ENCODE measurements at regions not wholly inside any gene's neighbourhood (a gene's known extent, or its start where the extent isn't known, plus 50 kb on each side); places are given as distances from the start of the nearest gene placed in this dataset.

GRCh38 chr17:31696184-31696602, 162.9 kb downstream of the COPRS start:
- no peak overlapping the region for H3K4me3 ChIP-seq (ENCODE audit: low read depth, low read length)
- TF ChIP-seq CTCF (conservative IDR thresholded peaks at IDR 0.05; ENCODE audit: low read depth, low read length): peak; percentile 22
- peak; percentile 65 for DNase-seq (ENCODE audit: low read depth)

GRCh38 chr17:31695456-31696090, 163.5 kb downstream of the COPRS start:
- no peak overlapping the region for H3K4me3 ChIP-seq (ENCODE audit: low read depth, low read length)
- no peak for DNase-seq (ENCODE audit: low read depth)
- no peak for TF ChIP-seq CTCF (conservative IDR thresholded peaks at IDR 0.05; ENCODE audit: low read depth, low read length)

- no peak for TF ChIP-seq CTCF (conservative IDR thresholded peaks at IDR 0.05; ENCODE audit: low read depth, low read length)
- no peak overlapping the region for H3K4me3 ChIP-seq (ENCODE audit: low read depth, low read length)
Observed at GRCh38 chr17:31693433-31694220, 165.4 kb downstream of the COPRS start.

GRCh38 chr17:31692632-31693031, 166.4 kb downstream of the COPRS start:
- no peak for TF ChIP-seq CTCF (conservative IDR thresholded peaks at IDR 0.05; ENCODE audit: low read depth, low read length)
- no peak for DNase-seq (ENCODE audit: low read depth)
- no peak overlapping the region for H3K4me3 ChIP-seq (ENCODE audit: low read depth, low read length)

More at GRCh38 chr17:31693433-31694220, 165.4 kb downstream of the COPRS start:
- no peak for DNase-seq (ENCODE audit: low read depth)

- DNase-seq (ENCODE audit: low read depth): no peak
- H3K4me3 ChIP-seq (ENCODE audit: low read depth, low read length): no peak overlapping the region
- TF ChIP-seq CTCF (conservative IDR thresholded peaks at IDR 0.05; ENCODE audit: low read depth, low read length): no peak
Observed at GRCh38 chr17:31692027-31692426, 167.0 kb downstream of the COPRS start.

- TF ChIP-seq CTCF (conservative IDR thresholded peaks at IDR 0.05; ENCODE audit: low read depth, low read length): no peak
- DNase-seq (ENCODE audit: low read depth): no peak
- no peak overlapping the region for H3K4me3 ChIP-seq (ENCODE audit: low read depth, low read length)
Observed at GRCh38 chr17:31691251-31691905, 167.7 kb downstream of the COPRS start.
